SKM-1 (cell line): ENCODE measurements at regions not wholly inside any gene's neighbourhood (a gene's known extent, or its start where the extent isn't known, plus 50 kb on each side); places are given as distances from the start of the nearest gene placed in this dataset.

ENCODE experiments used
- DNase-seq: peaks from one replicate; lab custom pipeline; 2025; ENCODE audit not compliant: unreplicated experiment; lab: John Stamatoyannopoulos, UW

GRCh38 chr10:47246406-47247147 is 53.4 kb upstream of the GDF10 start:
- no peak for DNase-seq

DNA sequence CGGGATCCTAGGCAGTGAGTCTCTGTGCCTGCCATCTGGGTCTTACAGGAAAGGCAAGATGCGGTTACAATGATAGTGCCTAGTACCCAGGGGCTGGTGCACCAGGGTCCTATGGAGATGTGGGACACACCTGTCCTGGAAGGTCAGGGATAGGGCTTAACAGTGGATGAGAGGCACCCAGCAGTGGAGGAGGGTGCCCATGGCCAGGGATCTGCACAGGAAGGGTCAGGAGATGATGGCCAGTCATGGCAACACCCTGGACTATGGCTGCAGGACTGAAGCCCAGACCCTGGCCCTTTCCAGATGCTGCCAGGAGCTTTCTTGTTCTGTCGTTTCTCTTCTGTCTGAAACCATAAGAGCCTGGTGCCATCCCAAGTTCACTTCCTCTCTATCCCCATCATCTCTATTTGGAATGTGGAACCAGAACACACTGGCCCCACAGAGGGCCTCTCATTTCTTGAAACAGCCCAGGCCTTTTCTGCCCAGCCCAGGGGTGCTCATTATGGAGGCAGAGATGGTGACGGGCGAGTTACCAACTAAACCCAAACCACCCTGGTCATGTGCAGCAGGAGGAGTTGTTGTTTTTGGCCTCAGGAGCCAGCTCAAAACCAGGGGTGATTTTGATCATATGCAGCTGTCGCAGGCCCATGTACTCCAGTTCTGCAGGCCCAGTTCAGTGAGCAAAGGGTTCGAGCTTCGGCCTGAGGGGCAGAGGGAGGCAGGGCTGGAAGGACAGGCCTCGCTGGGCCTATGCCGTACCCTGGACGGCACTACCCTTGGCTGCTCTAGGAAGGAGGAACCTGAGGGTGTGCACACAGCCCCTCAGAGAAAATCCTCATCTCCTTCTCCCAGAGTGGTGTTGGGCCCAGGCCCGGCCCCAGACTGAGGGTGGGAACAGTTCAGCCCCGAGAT is 52.6 kb upstream of the GDF10 start:
- no peak for DNase-seq

DNA sequence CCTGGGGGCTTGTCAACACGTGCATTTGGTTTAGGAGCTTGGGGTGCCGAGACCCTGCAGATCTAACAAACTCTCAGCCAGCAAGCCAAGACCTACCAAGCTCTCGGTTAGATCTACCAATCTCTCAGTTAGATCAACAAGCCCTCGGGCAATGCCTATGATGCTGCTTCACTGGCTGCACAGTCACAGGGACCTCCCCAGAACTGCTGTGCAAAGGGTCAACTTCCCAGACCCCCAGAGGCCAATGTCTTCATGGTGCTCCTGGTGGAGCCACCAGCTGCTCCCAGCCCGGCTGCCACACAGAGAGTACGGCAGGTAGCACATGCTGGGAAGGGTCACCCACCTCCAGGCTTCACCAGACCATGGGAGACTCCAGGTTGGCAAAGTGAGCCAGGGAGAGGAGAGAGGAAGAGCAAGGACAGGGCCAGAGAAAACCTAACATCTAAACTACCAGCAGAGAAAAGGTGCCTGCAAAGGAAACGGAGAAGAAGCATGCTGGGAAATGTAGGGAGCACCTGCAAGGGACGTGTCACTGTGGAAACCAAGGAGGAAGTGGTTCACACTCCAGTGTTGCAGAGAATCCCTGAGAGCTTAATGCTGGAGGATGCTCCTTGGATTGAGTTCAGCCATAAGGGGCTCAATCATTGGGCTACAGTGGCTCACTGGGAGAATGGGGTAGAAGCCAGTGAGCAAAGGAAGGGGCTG is 51.5 kb upstream of the GDF10 start:
- DNase-seq: no peak

- DNase-seq: no peak
Measured at GRCh38 chr10:47249881-47250280, 50.1 kb upstream of the GDF10 start.
